ENCODE measurements at regions not wholly inside any gene's neighbourhood (a gene's known extent, or its start where the extent isn't known, plus 50 kb on each side); places are given as distances from the start of the nearest gene placed in this dataset.
A peak's percentile ranks its signal among the peaks of the same experiment; 100 is the strongest.

DNA sequence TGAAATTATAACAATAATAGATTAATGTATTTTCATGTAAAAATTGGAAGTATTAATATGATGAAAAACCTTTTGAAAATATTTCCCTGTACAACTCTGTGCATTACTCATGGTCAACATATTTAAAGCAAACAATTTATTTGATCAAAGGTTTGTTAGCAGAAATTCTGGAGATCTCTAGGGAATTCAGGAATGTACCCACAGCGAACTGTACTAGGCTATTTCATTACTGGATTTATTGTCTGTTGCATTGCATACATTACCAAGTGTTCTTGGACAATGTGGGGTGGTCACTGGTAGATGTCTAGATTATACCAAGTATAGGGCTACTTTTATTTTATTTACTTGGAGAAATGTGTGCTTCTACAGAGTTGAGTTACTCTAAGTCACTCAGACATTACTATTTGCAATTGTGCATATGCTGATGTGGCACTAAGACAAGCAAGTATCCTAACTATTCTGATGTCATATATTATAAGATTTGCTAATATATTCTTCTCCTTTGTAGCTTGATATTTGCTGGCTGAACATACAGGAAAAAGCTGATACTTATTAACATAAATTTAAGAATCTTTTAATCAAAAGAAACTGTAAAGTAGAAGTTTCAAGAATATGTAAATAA is 323.3 kb downstream of the CCER1 start:
- no peak for TF ChIP-seq POLR2A (IDR thresholded peaks at IDR 0.05; ENCODE audit: low read depth, low read length)
- no peak for DNase-seq (ENCODE audit: insufficient read length, low spot score)
- FAIRE-seq, result no peak

DNA sequence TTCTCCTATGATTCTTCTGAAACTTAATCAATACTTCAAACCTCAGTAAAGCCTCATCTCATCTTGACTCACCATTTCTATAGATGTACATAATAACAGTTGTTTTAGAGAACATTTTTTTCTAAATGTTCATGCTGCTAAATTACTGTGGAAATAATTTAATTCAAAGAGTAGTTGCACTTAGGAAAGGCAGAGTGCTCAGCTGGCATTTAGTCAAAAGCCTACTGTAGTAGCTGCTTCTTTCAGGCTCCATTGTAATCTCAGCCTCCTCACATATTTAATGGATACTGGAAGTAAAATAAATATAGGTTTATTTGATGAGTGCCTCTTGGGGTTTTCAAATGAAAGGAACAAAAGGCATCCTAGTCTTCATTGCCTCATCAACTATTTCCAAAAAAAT is 325.0 kb downstream of the CCER1 start:
- TF ChIP-seq POLR2A (IDR thresholded peaks at IDR 0.05; ENCODE audit: low read depth, low read length), result no peak
- DNase-seq (ENCODE audit: insufficient read length, low spot score), result no peak
- FAIRE-seq, result no peak

- DNase-seq (ENCODE audit: insufficient read length, low spot score) (no peak), FAIRE-seq (no peak)
- TF ChIP-seq POLR2A (IDR thresholded peaks at IDR 0.05; ENCODE audit: low read depth, low read length), result no peak
Observed at GRCh38 chr12:90628213-90628612, 326.8 kb downstream of the CCER1 start.

GRCh38 chr12:90627180-90627896 is 327.6 kb downstream of the CCER1 start:
- no peak for FAIRE-seq
- DNase-seq (ENCODE audit: insufficient read length, low spot score), result no peak

DNA sequence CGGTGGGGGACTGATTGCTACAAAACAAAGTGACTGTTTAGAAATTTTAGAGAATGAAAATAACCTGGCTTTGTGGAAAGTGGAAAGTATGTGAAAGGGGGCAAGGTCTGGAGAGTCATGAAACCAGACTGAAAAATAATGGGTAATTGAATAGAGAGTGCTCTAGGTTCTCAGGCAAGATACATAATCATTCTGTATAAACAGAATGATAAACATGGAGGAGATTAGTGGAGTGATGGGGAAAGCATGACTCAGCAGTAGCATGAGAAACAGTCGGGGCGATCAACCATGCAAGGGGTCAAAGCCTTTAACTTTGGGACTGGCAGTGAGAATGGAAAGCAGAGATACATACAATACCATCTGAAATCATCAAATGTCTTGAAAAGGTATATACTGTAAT is 332.5 kb downstream of the CCER1 start:
- FAIRE-seq (no peak), DNase-seq (ENCODE audit: insufficient read length, low spot score) (no peak)
- TF ChIP-seq POLR2A (IDR thresholded peaks at IDR 0.05; ENCODE audit: low read depth, low read length), result no peak

More at GRCh38 chr12:90627180-90627896, 327.6 kb downstream of the CCER1 start:
- TF ChIP-seq POLR2A (IDR thresholded peaks at IDR 0.05; ENCODE audit: low read depth, low read length), result no peak

DNA sequence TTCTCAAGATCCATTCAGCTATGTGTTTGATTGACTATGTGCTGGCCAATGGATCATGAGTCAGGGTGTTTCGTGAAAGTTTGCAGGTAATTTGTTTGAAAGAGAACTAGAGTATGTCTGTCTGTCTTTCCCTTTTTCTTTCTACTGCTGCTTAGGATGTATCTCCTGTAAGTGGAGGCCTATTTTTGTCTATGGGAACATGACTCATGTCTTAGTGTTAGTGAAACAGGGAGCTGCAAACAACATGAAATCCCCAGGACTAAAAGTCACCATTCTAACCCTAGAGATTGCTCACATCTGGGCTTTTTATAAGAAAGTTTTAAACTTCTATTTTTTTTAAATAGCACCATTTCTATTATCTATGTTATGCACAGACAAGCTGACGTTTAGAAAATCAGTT is 333.0 kb downstream of the CCER1 start:
- peak; percentile 38 for FAIRE-seq
- no peak for TF ChIP-seq POLR2A (IDR thresholded peaks at IDR 0.05; ENCODE audit: low read depth, low read length)
- no peak for DNase-seq (ENCODE audit: insufficient read length, low spot score)

- DNase-seq (ENCODE audit: insufficient read length, low spot score) (no peak), FAIRE-seq (no peak)
- no peak for TF ChIP-seq POLR2A (IDR thresholded peaks at IDR 0.05; ENCODE audit: low read depth, low read length)
Observed at GRCh38 chr12:90619943-90620342, 335.0 kb downstream of the CCER1 start.

DNA sequence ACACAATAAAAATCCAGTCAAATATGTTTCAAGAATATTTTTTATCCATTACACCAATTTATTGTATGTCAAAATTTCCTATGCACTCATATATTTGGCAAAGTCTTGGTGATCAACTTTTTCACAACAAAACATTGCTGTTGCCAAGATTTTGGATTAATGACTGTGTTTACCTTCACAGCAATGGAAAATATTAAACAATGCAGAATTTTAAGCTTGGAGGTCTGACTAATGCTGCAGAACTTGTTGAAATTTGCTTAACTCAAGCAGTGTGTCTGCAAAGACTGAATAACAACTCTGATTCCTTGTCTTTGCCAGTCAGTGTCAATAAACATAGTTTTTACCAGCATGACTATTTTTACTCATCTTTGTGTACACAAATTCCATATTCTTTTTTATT is 336.4 kb downstream of the CCER1 start:
- no peak for FAIRE-seq
- no peak for TF ChIP-seq POLR2A (IDR thresholded peaks at IDR 0.05; ENCODE audit: low read depth, low read length)
- no peak for DNase-seq (ENCODE audit: insufficient read length, low spot score)

DNA sequence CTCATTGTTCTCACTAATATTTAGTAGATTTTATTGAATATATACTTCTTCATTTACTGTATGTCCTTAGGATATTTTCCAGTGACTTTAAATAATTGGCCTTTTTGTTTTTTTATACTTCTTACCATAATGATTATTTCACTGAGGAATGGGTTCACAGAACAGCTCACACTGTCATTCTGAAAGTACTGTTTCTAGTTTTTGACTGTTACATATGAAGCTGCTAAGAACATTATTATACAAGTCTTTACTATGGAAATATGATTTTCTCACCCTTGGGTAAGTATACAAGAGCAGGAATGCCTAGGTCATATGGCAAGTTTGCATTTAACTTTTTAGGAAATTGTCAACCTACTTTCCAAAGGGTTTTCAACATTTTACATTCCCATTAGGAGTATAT is 343.1 kb downstream of the CCER1 start:
- DNase-seq (ENCODE audit: insufficient read length, low spot score) (no peak), FAIRE-seq (no peak)
- no peak for TF ChIP-seq POLR2A (IDR thresholded peaks at IDR 0.05; ENCODE audit: low read depth, low read length)

DNA sequence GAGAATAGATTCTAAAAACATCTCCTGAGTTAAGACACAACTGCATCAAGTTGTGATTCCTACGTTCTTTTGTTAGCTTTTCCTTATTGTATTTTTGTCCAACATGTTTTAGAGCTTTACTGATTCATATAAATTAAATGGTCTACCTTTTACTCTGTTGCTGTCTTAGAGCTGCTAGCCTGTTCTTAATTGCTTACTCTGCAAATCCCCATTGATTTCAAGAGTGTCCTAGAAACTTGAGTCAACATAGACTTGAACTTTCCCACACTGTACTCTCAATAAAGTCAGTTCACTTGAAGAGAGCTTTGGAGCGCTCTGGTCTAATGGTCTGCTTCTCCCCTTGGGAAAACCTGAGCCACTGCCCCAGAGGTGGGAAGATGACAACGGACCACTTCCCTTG is 343.9 kb downstream of the CCER1 start:
- FAIRE-seq (no peak), DNase-seq (ENCODE audit: insufficient read length, low spot score) (no peak)
- TF ChIP-seq POLR2A (IDR thresholded peaks at IDR 0.05; ENCODE audit: low read depth, low read length), result no peak

DNA sequence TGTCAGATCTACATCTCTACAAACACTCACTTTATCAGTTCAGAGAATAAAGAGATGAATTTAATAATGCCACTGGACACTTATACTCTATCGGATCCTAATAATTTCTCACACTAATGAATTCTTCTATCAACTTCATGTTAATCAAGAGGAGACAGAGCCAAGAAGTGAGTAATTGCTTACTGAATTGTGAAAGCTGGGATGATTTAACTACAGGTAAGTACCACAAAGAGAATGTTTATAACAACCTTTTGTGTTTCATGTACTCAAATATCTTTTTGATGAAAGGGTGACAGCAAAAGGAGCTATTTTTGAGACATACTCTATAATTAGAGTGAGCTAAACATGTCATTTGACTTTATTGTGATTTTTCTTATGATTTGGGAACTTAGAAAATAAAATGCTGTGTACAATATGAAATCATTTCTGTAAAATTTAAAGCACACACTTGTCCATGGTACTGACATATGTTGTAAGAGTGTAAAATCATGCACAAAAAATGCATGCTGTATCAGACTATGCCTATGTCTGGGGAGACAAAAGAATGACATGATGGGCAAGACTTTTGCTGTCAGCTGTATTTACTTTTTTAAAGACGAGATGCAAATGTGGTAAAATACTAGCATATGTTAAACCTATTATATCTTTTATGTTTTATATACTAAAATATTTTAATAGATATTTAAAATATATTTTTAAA is 361.2 kb downstream of the CCER1 start:
- no peak for FAIRE-seq
- no peak for DNase-seq (ENCODE audit: insufficient read length, low spot score)
- TF ChIP-seq POLR2A (IDR thresholded peaks at IDR 0.05; ENCODE audit: low read depth, low read length), result no peak

DNA sequence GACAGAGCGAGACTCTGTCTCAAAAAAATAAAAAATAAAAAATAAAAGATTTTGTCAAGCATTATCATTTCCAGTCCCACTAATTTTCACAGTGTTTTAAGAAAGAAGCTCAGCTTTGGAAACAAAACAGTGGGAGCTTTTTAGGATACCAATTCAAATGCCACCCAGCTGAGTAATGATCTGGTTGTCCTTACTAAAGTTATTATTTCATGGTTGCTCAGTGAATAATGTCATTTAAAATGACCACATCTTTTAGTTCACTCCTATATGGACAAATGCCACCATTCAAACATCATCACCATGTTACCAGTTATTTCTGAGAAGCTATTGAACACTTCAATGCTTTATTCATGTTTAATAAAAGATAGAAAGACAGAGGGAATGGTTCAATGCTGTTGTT is 365.0 kb downstream of the CCER1 start:
- no peak for DNase-seq (ENCODE audit: insufficient read length, low spot score)
- TF ChIP-seq POLR2A (IDR thresholded peaks at IDR 0.05; ENCODE audit: low read depth, low read length), result no peak
- no peak for FAIRE-seq

- TF ChIP-seq POLR2A (IDR thresholded peaks at IDR 0.05; ENCODE audit: low read depth, low read length), result no peak
- DNase-seq (ENCODE audit: insufficient read length, low spot score) (no peak), FAIRE-seq (no peak)
Observed at GRCh38 chr12:90585640-90586304, 369.2 kb downstream of the CCER1 start.

DNA sequence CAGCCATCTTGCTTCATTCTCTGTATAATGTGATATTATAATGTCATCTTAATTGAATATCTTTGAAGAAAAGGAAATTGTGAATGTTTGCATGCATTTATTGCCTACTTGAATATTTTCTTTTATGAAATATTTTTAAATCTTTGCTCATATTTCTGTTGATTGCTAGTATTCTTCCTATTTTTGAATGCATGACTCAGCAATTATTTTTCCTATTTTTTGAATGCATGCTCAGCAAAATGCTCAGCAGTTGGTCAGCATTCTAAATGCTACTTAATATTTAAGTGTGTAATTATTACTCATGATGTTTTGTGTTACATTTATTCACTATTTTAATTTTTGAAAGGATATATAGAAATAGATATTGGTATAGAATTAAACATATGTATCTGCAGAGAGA is 378.3 kb downstream of the CCER1 start:
- no peak for TF ChIP-seq POLR2A (IDR thresholded peaks at IDR 0.05; ENCODE audit: low read depth, low read length)
- DNase-seq (ENCODE audit: insufficient read length, low spot score), result no peak
- no peak for FAIRE-seq
